ENCODE measurements at regions not wholly inside any gene's neighbourhood (a gene's known extent, or its start where the extent isn't known, plus 50 kb on each side); places are given as distances from the start of the nearest gene placed in this dataset.

DNA sequence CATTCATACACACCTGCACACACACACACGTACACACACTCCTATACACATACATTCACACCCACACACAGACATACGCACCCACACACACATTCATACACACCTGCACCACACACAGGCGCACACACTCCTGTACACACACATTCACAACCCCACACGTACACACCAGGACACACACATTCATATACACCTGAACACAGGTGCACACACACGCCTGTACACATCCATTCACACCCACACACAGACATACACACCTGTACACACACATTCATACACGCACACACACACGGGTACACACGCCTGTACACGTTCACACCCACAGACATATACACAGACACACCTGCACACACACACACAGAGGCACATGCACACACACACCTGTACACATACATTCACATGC, 53.0 kb upstream of the PPP2R3B start:
- TF ChIP-seq ZNF501 (tag by site-specific recombination; IDR thresholded peaks at IDR 0.05), result no peak
- TF ChIP-seq, protein P1, sequence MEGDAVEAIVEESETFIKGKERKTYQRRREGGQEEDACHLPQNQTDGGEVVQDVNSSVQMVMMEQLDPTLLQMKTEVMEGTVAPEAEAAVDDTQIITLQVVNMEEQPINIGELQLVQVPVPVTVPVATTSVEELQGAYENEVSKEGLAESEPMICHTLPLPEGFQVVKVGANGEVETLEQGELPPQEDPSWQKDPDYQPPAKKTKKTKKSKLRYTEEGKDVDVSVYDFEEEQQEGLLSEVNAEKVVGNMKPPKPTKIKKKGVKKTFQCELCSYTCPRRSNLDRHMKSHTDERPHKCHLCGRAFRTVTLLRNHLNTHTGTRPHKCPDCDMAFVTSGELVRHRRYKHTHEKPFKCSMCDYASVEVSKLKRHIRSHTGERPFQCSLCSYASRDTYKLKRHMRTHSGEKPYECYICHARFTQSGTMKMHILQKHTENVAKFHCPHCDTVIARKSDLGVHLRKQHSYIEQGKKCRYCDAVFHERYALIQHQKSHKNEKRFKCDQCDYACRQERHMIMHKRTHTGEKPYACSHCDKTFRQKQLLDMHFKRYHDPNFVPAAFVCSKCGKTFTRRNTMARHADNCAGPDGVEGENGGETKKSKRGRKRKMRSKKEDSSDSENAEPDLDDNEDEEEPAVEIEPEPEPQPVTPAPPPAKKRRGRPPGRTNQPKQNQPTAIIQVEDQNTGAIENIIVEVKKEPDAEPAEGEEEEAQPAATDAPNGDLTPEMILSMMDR (tag by site-specific recombination; IDR thresholded peaks at IDR 0.05), result no peak

All from HEK293 (cell line).